Activated T-cell treated with anti-CD3 and anti-CD28 coated beads, Interleukin-2, amount 50 U/mL, for 4 hours (primary cell): ENCODE measurements at regions not wholly inside any gene's neighbourhood (a gene's known extent, or its start where the extent isn't known, plus 50 kb on each side); places are given as distances from the start of the nearest gene placed in this dataset.

Source experiments
- ATAC-seq, 2 donors: fragments of 200-7000 bp; cut with Tn5 transposase; one replicate each; pipeline ENCODE4 v1.10.0; 2021
- DNase-seq: peaks from one replicate; pipeline ENCODE4 v3.0.0-alpha.2; 2020
- H3K27me3 Mint-ChIP-seq: one replicate; pipeline ENCODE4 v1.8.0; 2021; ENCODE audit warnings: low read depth, mixed read lengths
- H3K36me3 Mint-ChIP-seq: one replicate; pipeline ENCODE4 v1.8.0; 2022; ENCODE audit warnings: mixed read lengths; ENCODE audit not compliant: insufficient read depth
- H3K4me1 Mint-ChIP-seq: one replicate; pipeline ENCODE4 v1.8.0; 2021; ENCODE audit warnings: low read depth, mixed read lengths
- H3K4me3 Mint-ChIP-seq: one replicate; pipeline ENCODE4 v1.8.0; 2021; ENCODE audit warnings: mild to moderate bottlenecking, moderate library complexity, mixed read lengths
- H3K9me3 Mint-ChIP-seq: one replicate; pipeline ENCODE4 v1.8.0; 2021; ENCODE audit warnings: mixed read lengths

- no peak overlapping the region for H3K4me3 Mint-ChIP-seq
- no peaks in the 10 kb centered on the region for H3K27me3 Mint-ChIP-seq
- DNase-seq = no peak
- ATAC-seq = no peak
- H3K36me3 Mint-ChIP-seq = no peaks in the 10 kb centered on the region
- no peaks in the 10 kb centered on the region for H3K4me1 Mint-ChIP-seq
- peaks cover 6% of the 10 kb centered on the region for H3K9me3 Mint-ChIP-seq
Observed at GRCh38 chr17:22470411-22471175, 778.3 kb downstream of the KCNJ18 start.

GRCh38 chr17:22484826-22485225, 792.5 kb downstream of the KCNJ18 start:
- H3K27me3 Mint-ChIP-seq = no peaks in the 10 kb centered on the region
- no peak for DNase-seq
- no peaks in the 10 kb centered on the region for H3K4me1 Mint-ChIP-seq
- no peaks in the 10 kb centered on the region for H3K36me3 Mint-ChIP-seq
- ATAC-seq = no peak
- peaks cover 20% of the 10 kb centered on the region for H3K9me3 Mint-ChIP-seq
- no peak overlapping the region for H3K4me3 Mint-ChIP-seq

- no peaks in the 10 kb centered on the region for H3K27me3 Mint-ChIP-seq
- ATAC-seq (no peak), DNase-seq (no peak)
- no peak overlapping the region for H3K4me3 Mint-ChIP-seq
- no peaks in the 10 kb centered on the region for H3K36me3 Mint-ChIP-seq
- H3K9me3 Mint-ChIP-seq = peaks cover 17% of the 10 kb centered on the region
- no peaks in the 10 kb centered on the region for H3K4me1 Mint-ChIP-seq
Observed at GRCh38 chr17:22490399-22490798, 798.1 kb downstream of the KCNJ18 start.

- H3K36me3 Mint-ChIP-seq = no peaks in the 10 kb centered on the region
- no peak overlapping the region for H3K4me3 Mint-ChIP-seq
- no peaks in the 10 kb centered on the region for H3K4me1 Mint-ChIP-seq
- peaks cover 8% of the 10 kb centered on the region for H3K9me3 Mint-ChIP-seq
- no peak for DNase-seq
- no peak for ATAC-seq
- no peaks in the 10 kb centered on the region for H3K27me3 Mint-ChIP-seq
Observed at GRCh38 chr17:22492331-22492730, 800.0 kb downstream of the KCNJ18 start.

GRCh38 chr17:22496450-22496849, 804.1 kb downstream of the KCNJ18 start:
- no peak for DNase-seq
- peaks cover 12% of the 10 kb centered on the region for H3K9me3 Mint-ChIP-seq
- no peaks in the 10 kb centered on the region for H3K36me3 Mint-ChIP-seq
- H3K4me3 Mint-ChIP-seq = no peak overlapping the region
- no peaks in the 10 kb centered on the region for H3K4me1 Mint-ChIP-seq
- H3K27me3 Mint-ChIP-seq = no peaks in the 10 kb centered on the region
- no peak for ATAC-seq

GRCh38 chr17:22503322-22503899, 811.1 kb downstream of the KCNJ18 start:
- no peak for DNase-seq
- no peak for ATAC-seq
- no peaks in the 10 kb centered on the region for H3K36me3 Mint-ChIP-seq
- no peak overlapping the region for H3K4me3 Mint-ChIP-seq
- peaks cover 15% of the 10 kb centered on the region for H3K9me3 Mint-ChIP-seq
- no peaks in the 10 kb centered on the region for H3K27me3 Mint-ChIP-seq
- H3K4me1 Mint-ChIP-seq = no peaks in the 10 kb centered on the region

GRCh38 chr17:22505660-22506059, 813.3 kb downstream of the KCNJ18 start:
- Mint-ChIP-seq H3K27me3 (no peaks in the 10 kb centered on the region), H3K4me3 (no peak overlapping the region), H3K4me1 (no peaks in the 10 kb centered on the region), H3K36me3 (no peaks in the 10 kb centered on the region), H3K9me3 (peaks cover 10% of the 10 kb centered on the region)
- ATAC-seq (no peak), DNase-seq (no peak)

GRCh38 chr17:22506231-22506630, 813.9 kb downstream of the KCNJ18 start:
- H3K4me3 Mint-ChIP-seq = no peak overlapping the region
- H3K9me3 Mint-ChIP-seq = peaks cover 15% of the 10 kb centered on the region
- no peak for DNase-seq
- H3K36me3 Mint-ChIP-seq = no peaks in the 10 kb centered on the region
- no peak for ATAC-seq
- H3K27me3 Mint-ChIP-seq = no peaks in the 10 kb centered on the region
- no peaks in the 10 kb centered on the region for H3K4me1 Mint-ChIP-seq

GRCh38 chr17:22506861-22507260, 814.5 kb downstream of the KCNJ18 start:
- peaks cover 12% of the 10 kb centered on the region for H3K9me3 Mint-ChIP-seq
- H3K4me3 Mint-ChIP-seq = no peak overlapping the region
- no peak for ATAC-seq
- H3K27me3 Mint-ChIP-seq = no peaks in the 10 kb centered on the region
- H3K4me1 Mint-ChIP-seq = no peaks in the 10 kb centered on the region
- DNase-seq = no peak
- H3K36me3 Mint-ChIP-seq = no peaks in the 10 kb centered on the region

GRCh38 chr17:22507823-22508222, 815.5 kb downstream of the KCNJ18 start:
- Mint-ChIP-seq H3K9me3 (peaks cover 12% of the 10 kb centered on the region), H3K36me3 (no peaks in the 10 kb centered on the region), H3K4me1 (no peaks in the 10 kb centered on the region), H3K27me3 (no peaks in the 10 kb centered on the region), H3K4me3 (no peak overlapping the region)
- ATAC-seq (no peak), DNase-seq (no peak)

GRCh38 chr17:22510504-22510903, 818.2 kb downstream of the KCNJ18 start:
- no peak overlapping the region for H3K4me3 Mint-ChIP-seq
- peaks cover 8% of the 10 kb centered on the region for H3K9me3 Mint-ChIP-seq
- H3K4me1 Mint-ChIP-seq = no peaks in the 10 kb centered on the region
- H3K36me3 Mint-ChIP-seq = no peaks in the 10 kb centered on the region
- no peak for ATAC-seq
- no peak for DNase-seq
- H3K27me3 Mint-ChIP-seq = no peaks in the 10 kb centered on the region

GRCh38 chr17:22511431-22511830, 819.1 kb downstream of the KCNJ18 start:
- H3K4me1 Mint-ChIP-seq = no peaks in the 10 kb centered on the region
- ATAC-seq (no peak), DNase-seq (no peak)
- H3K9me3 Mint-ChIP-seq = peaks cover 11% of the 10 kb centered on the region
- no peaks in the 10 kb centered on the region for H3K27me3 Mint-ChIP-seq
- H3K36me3 Mint-ChIP-seq = no peaks in the 10 kb centered on the region
- H3K4me3 Mint-ChIP-seq = no peak overlapping the region

- Mint-ChIP-seq H3K27me3 (no peaks in the 10 kb centered on the region), H3K4me3 (no peak overlapping the region), H3K4me1 (no peaks in the 10 kb centered on the region), H3K9me3 (peaks cover 12% of the 10 kb centered on the region), H3K36me3 (no peaks in the 10 kb centered on the region)
- DNase-seq (no peak), ATAC-seq (no peak)
Observed at GRCh38 chr17:22512057-22512456, 819.7 kb downstream of the KCNJ18 start.

- no peak overlapping the region for H3K4me3 Mint-ChIP-seq
- H3K4me1 Mint-ChIP-seq = no peaks in the 10 kb centered on the region
- H3K36me3 Mint-ChIP-seq = no peaks in the 10 kb centered on the region
- DNase-seq (no peak), ATAC-seq (no peak)
- no peaks in the 10 kb centered on the region for H3K27me3 Mint-ChIP-seq
- peaks cover 12% of the 10 kb centered on the region for H3K9me3 Mint-ChIP-seq
Observed at GRCh38 chr17:22512506-22512905, 820.2 kb downstream of the KCNJ18 start.

- DNase-seq (no peak), ATAC-seq (no peak)
- H3K4me1 Mint-ChIP-seq = no peaks in the 10 kb centered on the region
Observed at GRCh38 chr17:22512997-22513538, 820.7 kb downstream of the KCNJ18 start.

More at GRCh38 chr17:22512997-22513538, 820.7 kb downstream of the KCNJ18 start:
- Mint-ChIP-seq H3K36me3 (no peaks in the 10 kb centered on the region), H3K27me3 (no peaks in the 10 kb centered on the region), H3K4me3 (no peak overlapping the region), H3K9me3 (peaks cover 12% of the 10 kb centered on the region)
